ENCODE measurements at regions not wholly inside any gene's neighbourhood (a gene's known extent, or its start where the extent isn't known, plus 50 kb on each side); places are given as distances from the start of the nearest gene placed in this dataset.

GRCh38 chr13:24032252-24032651, 128.3 kb upstream of the SPATA13 start:
- Histone ChIP-seq H3K4me1 (ENCODE audit: low read length) (no peaks in the 10 kb centered on the region), H3K27ac (ENCODE audit: low read length) (no peak overlapping the region), H4K20me1 (ENCODE audit: insufficient read depth, low read depth, low read length) (no peaks in the 10 kb centered on the region), H3K9me2 (replicated peaks; ENCODE audit: insufficient read depth, low read length) (no peaks in the 10 kb centered on the region), H3K79me2 (ENCODE audit: low read length) (no peaks in the 10 kb centered on the region), H3K9me3 (ENCODE audit: low read length) (no peaks in the 10 kb centered on the region), H3K36me3 (ENCODE audit: insufficient read depth, low read length) (no peaks in the 10 kb centered on the region), H2AFZ (ENCODE audit: low read length) (no peak overlapping the region), H3K9ac (ENCODE audit: low read length) (no peak overlapping the region), H3K4me3 (ENCODE audit: low read length) (no peak overlapping the region), H3K27me3 (ENCODE audit: low read length) (no peaks in the 10 kb centered on the region), H3K4me2 (ENCODE audit: low read depth, low read length, poor library complexity, severe bottlenecking) (no peak overlapping the region)
- DNase-seq, result no peak

DNA sequence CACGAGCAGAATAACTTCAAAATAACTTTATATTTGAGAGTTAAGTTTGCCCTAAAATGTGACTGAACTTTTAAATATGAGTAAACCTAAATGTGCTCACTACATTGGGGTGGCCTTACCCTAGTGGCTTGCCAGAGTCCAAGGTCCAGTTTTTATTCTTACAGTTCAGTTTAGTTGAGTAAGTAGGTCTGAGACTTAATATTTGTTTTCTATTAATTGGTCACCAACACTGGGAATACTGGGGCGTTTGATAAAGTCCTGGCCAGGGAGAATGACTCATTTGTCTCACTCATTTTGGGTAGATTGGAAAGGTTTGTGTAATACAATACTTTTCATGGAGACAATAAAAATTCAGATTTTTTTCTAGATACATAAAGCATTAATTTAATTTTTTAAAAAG, 127.8 kb upstream of the SPATA13 start:
- H3K27ac ChIP-seq (ENCODE audit: low read length), result no peak overlapping the region
- no peak overlapping the region for H3K4me2 ChIP-seq (ENCODE audit: low read depth, low read length, poor library complexity, severe bottlenecking)
- no peak overlapping the region for H3K9ac ChIP-seq (ENCODE audit: low read length)

GRCh38 chr13:24033527-24034302, 126.8 kb upstream of the SPATA13 start:
- H3K9me2 ChIP-seq (replicated peaks; ENCODE audit: insufficient read depth, low read length), result no peaks in the 10 kb centered on the region
- H3K27me3 ChIP-seq (ENCODE audit: low read length), result no peaks in the 10 kb centered on the region
- H3K79me2 ChIP-seq (ENCODE audit: low read length), result no peaks in the 10 kb centered on the region
- no peak for DNase-seq
- H3K4me2 ChIP-seq (ENCODE audit: low read depth, low read length, poor library complexity, severe bottlenecking), result no peak overlapping the region
- no peak overlapping the region for H3K9ac ChIP-seq (ENCODE audit: low read length)
- H3K36me3 ChIP-seq (ENCODE audit: insufficient read depth, low read length), result no peaks in the 10 kb centered on the region
- H3K4me3 ChIP-seq (ENCODE audit: low read length), result no peak overlapping the region
- no peak overlapping the region for H2AFZ ChIP-seq (ENCODE audit: low read length)
- no peaks in the 10 kb centered on the region for H3K9me3 ChIP-seq (ENCODE audit: low read length)
- no peak overlapping the region for H3K27ac ChIP-seq (ENCODE audit: low read length)
- no peaks in the 10 kb centered on the region for H4K20me1 ChIP-seq (ENCODE audit: insufficient read depth, low read depth, low read length)
- H3K4me1 ChIP-seq (ENCODE audit: low read length), result no peaks in the 10 kb centered on the region

More for the DNA sequence above, 127.8 kb upstream of the SPATA13 start:
- Histone ChIP-seq H3K9me3 (ENCODE audit: low read length) (no peaks in the 10 kb centered on the region), H3K4me1 (ENCODE audit: low read length) (no peaks in the 10 kb centered on the region), H4K20me1 (ENCODE audit: insufficient read depth, low read depth, low read length) (no peaks in the 10 kb centered on the region), H3K79me2 (ENCODE audit: low read length) (no peaks in the 10 kb centered on the region), H3K36me3 (ENCODE audit: insufficient read depth, low read length) (no peaks in the 10 kb centered on the region), H3K4me3 (ENCODE audit: low read length) (no peak overlapping the region), H3K27me3 (ENCODE audit: low read length) (no peaks in the 10 kb centered on the region), H3K9me2 (replicated peaks; ENCODE audit: insufficient read depth, low read length) (no peaks in the 10 kb centered on the region), H2AFZ (ENCODE audit: low read length) (no peak overlapping the region)
- DNase-seq, result no peak

DNA sequence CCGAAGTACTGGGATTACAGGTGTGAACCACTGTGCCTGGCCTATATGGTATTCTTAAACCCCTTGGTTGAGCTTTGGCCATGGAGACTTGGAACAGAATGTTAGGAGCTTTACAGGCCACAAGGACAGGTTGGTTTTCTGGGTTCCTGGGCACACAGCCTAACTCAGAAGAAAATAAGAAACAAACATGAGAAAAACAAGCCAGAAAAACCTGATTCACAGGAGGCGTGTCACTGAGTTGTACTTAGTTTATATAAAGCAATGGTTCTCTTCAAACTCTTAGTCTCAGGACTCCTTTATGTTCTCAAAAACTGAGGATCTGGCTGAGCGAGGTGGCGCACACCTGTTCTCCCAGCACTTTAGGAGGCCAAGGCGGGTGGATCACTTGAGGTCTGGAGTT, 125.1 kb upstream of the SPATA13 start:
- no peak for DNase-seq
- no peak overlapping the region for H3K4me2 ChIP-seq (ENCODE audit: low read depth, low read length, poor library complexity, severe bottlenecking)

DNA sequence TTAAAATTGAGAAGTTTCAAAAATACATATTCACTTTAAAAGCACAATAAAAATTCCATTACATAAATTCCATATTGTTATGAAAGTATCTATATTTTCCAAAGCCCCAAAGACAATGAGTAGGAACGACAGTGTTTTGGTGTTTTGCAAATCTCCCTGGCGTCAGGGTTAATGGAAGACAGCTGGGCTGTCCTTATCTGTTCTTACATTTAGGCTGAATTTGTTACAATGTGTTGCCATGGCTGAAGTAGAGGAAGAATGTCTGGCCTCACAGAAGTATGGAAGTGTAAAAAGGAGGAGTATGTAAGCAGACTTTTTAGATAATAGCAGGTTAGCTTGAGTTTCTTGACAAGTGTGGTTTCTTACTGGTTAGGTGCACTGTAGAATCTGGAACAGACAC, 124.4 kb upstream of the SPATA13 start:
- Histone ChIP-seq H3K36me3 (ENCODE audit: insufficient read depth, low read length) (no peaks in the 10 kb centered on the region), H3K9me3 (ENCODE audit: low read length) (no peaks in the 10 kb centered on the region), H3K27ac (ENCODE audit: low read length) (no peak overlapping the region), H3K4me1 (ENCODE audit: low read length) (no peaks in the 10 kb centered on the region), H3K27me3 (ENCODE audit: low read length) (no peaks in the 10 kb centered on the region), H4K20me1 (ENCODE audit: insufficient read depth, low read depth, low read length) (no peaks in the 10 kb centered on the region), H2AFZ (ENCODE audit: low read length) (no peak overlapping the region), H3K4me2 (ENCODE audit: low read depth, low read length, poor library complexity, severe bottlenecking) (no peak overlapping the region), H3K79me2 (ENCODE audit: low read length) (no peaks in the 10 kb centered on the region), H3K9me2 (replicated peaks; ENCODE audit: insufficient read depth, low read length) (no peaks in the 10 kb centered on the region), H3K4me3 (ENCODE audit: low read length) (no peak overlapping the region), H3K9ac (ENCODE audit: low read length) (no peak overlapping the region)
- DNase-seq, result no peak

More for the DNA sequence above, 125.1 kb upstream of the SPATA13 start:
- Histone ChIP-seq H3K36me3 (ENCODE audit: insufficient read depth, low read length) (no peaks in the 10 kb centered on the region), H3K9me2 (replicated peaks; ENCODE audit: insufficient read depth, low read length) (no peaks in the 10 kb centered on the region), H3K79me2 (ENCODE audit: low read length) (no peaks in the 10 kb centered on the region), H3K9me3 (ENCODE audit: low read length) (no peaks in the 10 kb centered on the region), H3K9ac (ENCODE audit: low read length) (no peak overlapping the region), H3K27me3 (ENCODE audit: low read length) (no peaks in the 10 kb centered on the region), H2AFZ (ENCODE audit: low read length) (no peak overlapping the region), H3K4me3 (ENCODE audit: low read length) (no peak overlapping the region), H4K20me1 (ENCODE audit: insufficient read depth, low read depth, low read length) (no peaks in the 10 kb centered on the region), H3K27ac (ENCODE audit: low read length) (no peak overlapping the region), H3K4me1 (ENCODE audit: low read length) (no peaks in the 10 kb centered on the region)

- Histone ChIP-seq H3K9ac (ENCODE audit: low read length) (no peak overlapping the region), H4K20me1 (ENCODE audit: insufficient read depth, low read depth, low read length) (no peaks in the 10 kb centered on the region), H3K36me3 (ENCODE audit: insufficient read depth, low read length) (no peaks in the 10 kb centered on the region), H3K27me3 (ENCODE audit: low read length) (no peaks in the 10 kb centered on the region), H2AFZ (ENCODE audit: low read length) (no peak overlapping the region), H3K4me1 (ENCODE audit: low read length) (no peaks in the 10 kb centered on the region), H3K9me3 (ENCODE audit: low read length) (no peaks in the 10 kb centered on the region), H3K79me2 (ENCODE audit: low read length) (no peaks in the 10 kb centered on the region), H3K4me3 (ENCODE audit: low read length) (no peak overlapping the region), H3K4me2 (ENCODE audit: low read depth, low read length, poor library complexity, severe bottlenecking) (no peak overlapping the region), H3K27ac (ENCODE audit: low read length) (no peak overlapping the region), H3K9me2 (replicated peaks; ENCODE audit: insufficient read depth, low read length) (no peaks in the 10 kb centered on the region)
- no peak for DNase-seq
These were observed 122.1 kb upstream of the SPATA13 start for GRCh38 chr13:24038405-24038804.

- no peaks in the 10 kb centered on the region for H3K4me1 ChIP-seq (ENCODE audit: low read length)
- H3K36me3 ChIP-seq (ENCODE audit: insufficient read depth, low read length), result no peaks in the 10 kb centered on the region
- no peak overlapping the region for H3K4me3 ChIP-seq (ENCODE audit: low read length)
- H2AFZ ChIP-seq (ENCODE audit: low read length), result no peak overlapping the region
- H4K20me1 ChIP-seq (ENCODE audit: insufficient read depth, low read depth, low read length), result no peaks in the 10 kb centered on the region
- no peaks in the 10 kb centered on the region for H3K27me3 ChIP-seq (ENCODE audit: low read length)
- H3K9me3 ChIP-seq (ENCODE audit: low read length), result no peaks in the 10 kb centered on the region
- H3K27ac ChIP-seq (ENCODE audit: low read length), result no peak overlapping the region
- no peaks in the 10 kb centered on the region for H3K79me2 ChIP-seq (ENCODE audit: low read length)
- no peak for DNase-seq
- no peak overlapping the region for H3K4me2 ChIP-seq (ENCODE audit: low read depth, low read length, poor library complexity, severe bottlenecking)
- H3K9me2 ChIP-seq (replicated peaks; ENCODE audit: insufficient read depth, low read length), result no peaks in the 10 kb centered on the region
- H3K9ac ChIP-seq (ENCODE audit: low read length), result no peak overlapping the region
These were observed 121.6 kb upstream of the SPATA13 start for GRCh38 chr13:24038841-24039330.

DNA sequence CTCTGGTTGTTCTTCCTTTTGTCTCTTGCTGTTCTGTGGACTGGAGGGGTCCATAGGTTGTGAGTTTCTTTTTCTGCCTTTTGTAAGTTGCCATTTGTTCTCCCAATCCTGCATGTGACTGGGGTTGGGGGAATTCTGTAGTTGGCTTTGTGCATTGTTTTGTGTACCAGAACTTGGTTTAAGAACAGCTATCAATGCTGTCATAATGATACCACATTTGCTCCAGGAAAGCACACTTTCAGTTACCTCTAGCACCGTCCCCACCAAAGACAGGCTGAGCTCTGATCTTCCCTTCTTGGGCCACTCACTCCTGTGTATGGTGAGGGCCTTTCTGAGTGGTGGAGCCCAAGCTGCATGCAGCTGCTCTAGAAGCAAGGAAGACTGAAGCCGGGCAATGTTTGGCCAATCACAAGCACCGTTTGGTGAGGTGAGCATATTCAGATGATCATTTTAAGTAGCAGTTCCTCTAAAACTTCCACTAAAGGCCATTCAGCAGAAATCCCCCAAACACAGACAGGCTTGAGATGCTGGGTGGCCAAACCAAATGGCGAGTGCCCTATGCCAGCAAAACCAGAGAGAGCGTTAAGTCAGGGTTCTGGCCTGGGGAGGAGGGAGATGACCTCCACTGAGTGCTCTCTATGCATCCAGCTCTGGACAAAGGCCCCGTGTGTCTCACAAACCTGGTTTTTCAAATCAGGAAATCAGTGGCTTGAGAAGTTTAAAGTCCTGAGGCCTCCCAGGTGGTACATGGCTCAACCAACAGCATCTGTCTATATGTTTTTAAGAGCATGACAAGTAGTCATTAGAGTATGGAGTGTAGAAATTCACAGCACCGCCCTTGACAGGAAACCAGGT, 120.7 kb upstream of the SPATA13 start:
- no peaks in the 10 kb centered on the region for H3K4me1 ChIP-seq (ENCODE audit: low read length)
- H3K4me3 ChIP-seq (ENCODE audit: low read length), result no peak overlapping the region
- no peak overlapping the region for H2AFZ ChIP-seq (ENCODE audit: low read length)
- no peak overlapping the region for H3K27ac ChIP-seq (ENCODE audit: low read length)
- H4K20me1 ChIP-seq (ENCODE audit: insufficient read depth, low read depth, low read length), result no peaks in the 10 kb centered on the region
- no peak for DNase-seq
- H3K9me2 ChIP-seq (replicated peaks; ENCODE audit: insufficient read depth, low read length), result no peaks in the 10 kb centered on the region
- no peaks in the 10 kb centered on the region for H3K79me2 ChIP-seq (ENCODE audit: low read length)
- no peak overlapping the region for H3K4me2 ChIP-seq (ENCODE audit: low read depth, low read length, poor library complexity, severe bottlenecking)
- H3K9me3 ChIP-seq (ENCODE audit: low read length), result no peaks in the 10 kb centered on the region
- no peak overlapping the region for H3K9ac ChIP-seq (ENCODE audit: low read length)
- no peaks in the 10 kb centered on the region for H3K36me3 ChIP-seq (ENCODE audit: insufficient read depth, low read length)
- H3K27me3 ChIP-seq (ENCODE audit: low read length), result no peaks in the 10 kb centered on the region
